Endothelial cell of umbilical vein (primary cell): ENCODE measurements at regions not wholly inside any gene's neighbourhood (a gene's known extent, or its start where the extent isn't known, plus 50 kb on each side); places are given as distances from the start of the nearest gene placed in this dataset.

ENCODE experiments used
- BruUV-seq: library from RNA; stranded (reverse); fragments of 400-500 nt; replicated peaks from 2 replicates; lab custom pipeline; 2021; lab: Mats Ljungman, UMichigan
- CTCF ChIA-PET: fragments of 300-600, 350-600 bp; sonication (Branson Sonifier 250); formaldehyde crosslinking; loops from one replicate; lab custom pipeline; 2021; ENCODE audit warnings: antibody characterized with exemption, inconsistent platforms; lab: Charles Lee
- POLR2A ChIA-PET: fragments of 300-600, 350-600 bp; sonication (Branson Sonifier 250); formaldehyde crosslinking; loops from one replicate; lab custom pipeline; 2021; ENCODE audit warnings: antibody characterized with exemption, inconsistent platforms; lab: Charles Lee
- DNase-seq: peaks from one replicate; pipeline ENCODE4 v3.0.0-alpha.2; 2011; ENCODE audit warnings: low read depth, low spot score
- FAIRE-seq: peaks from 2 replicates; lab custom pipeline; 2011; peaks lifted over from hg19 to GRCh38; lab: Jason Lieb, UNC
- H2AFZ ChIP-seq: 2 replicates; pipeline ENCODE4 v1.6.0; 2012; ENCODE audit warnings: low read depth, low read length, control low read depth, inconsistent platforms
- H3K27ac ChIP-seq: 2 replicates; pipeline ENCODE4 v1.5.1; 2011; ENCODE audit warnings: low read depth, mild to moderate bottlenecking, control low read depth, low read length, moderate library complexity; ENCODE audit not compliant: insufficient read depth
- H3K27me3 ChIP-seq, 2 experiments: 2 replicates each; pipeline versions ENCODE4 v1.6.0 to v1.6.1; 2011; ENCODE audit warnings: low read length in 2 of 2, mixed read lengths in 1 of 2; ENCODE audit not compliant: control insufficient read depth in 2 of 2, insufficient read depth in 2 of 2
- H3K36me3 ChIP-seq, 2 experiments: 2 replicates in 1 of 2; 3 replicates in 1 of 2; pipeline ENCODE4 v1.5.1; 2011; ENCODE audit warnings: low read length in 2 of 2, mild to moderate bottlenecking in 1 of 2, moderate library complexity in 1 of 2; ENCODE audit not compliant: control insufficient read depth in 2 of 2, insufficient read depth in 2 of 2; ENCODE audit errors: extremely low read depth in 1 of 2
- H3K4me1 ChIP-seq: 3 replicates; pipeline ENCODE4 v1.5.1; 2011; ENCODE audit warnings: mild to moderate bottlenecking, low read length; ENCODE audit not compliant: control insufficient read depth, insufficient read depth; ENCODE audit errors: extremely low read depth
- H3K4me2 ChIP-seq: 2 replicates; pipeline ENCODE4 v1.6.1; 2011; ENCODE audit warnings: low read length, control low read depth, mixed read lengths; ENCODE audit not compliant: insufficient read depth
- H3K4me3 ChIP-seq, 3 experiments: fragments of 200-600 bp in 1 of 3; sonication (generic), shearing (Covaris generic) in 1 of 3; replicated peaks in 1 of 3; 2 replicates each; pipeline ENCODE4 v1.5.1; 2011 to 2016; ENCODE audit warnings: control low read depth in 3 of 3, low read length in 3 of 3, mild to moderate bottlenecking in 2 of 3, inconsistent platforms in 1 of 3, low read depth in 1 of 3, moderate library complexity in 1 of 3; ENCODE audit not compliant: insufficient read depth in 1 of 3
- H3K79me2 ChIP-seq: 2 replicates; pipeline ENCODE4 v1.6.0; 2012; ENCODE audit warnings: low read length, inconsistent platforms; ENCODE audit not compliant: control insufficient read depth, insufficient read depth
- H3K9ac ChIP-seq: replicated peaks from 2 replicates; pipeline ENCODE3; 2011; ENCODE audit warnings: low read length, control low read depth; ENCODE audit not compliant: insufficient read depth; ENCODE audit errors: extremely low read depth
- H3K9me1 ChIP-seq: replicated peaks from 3 replicates; pipeline ENCODE4 v1.6.0; 2011; ENCODE audit warnings: mild to moderate bottlenecking, low read length; ENCODE audit not compliant: control insufficient read depth, insufficient read depth; ENCODE audit errors: extremely low read depth
- H3K9me3 ChIP-seq: replicated peaks from 2 replicates; pipeline ENCODE4 v1.5.1; 2012; ENCODE audit warnings: low read length, inconsistent platforms; ENCODE audit not compliant: control insufficient read depth, insufficient read depth
- H4K20me1 ChIP-seq: replicated peaks from 2 replicates; pipeline ENCODE3; 2011; ENCODE audit warnings: mild to moderate bottlenecking, low read length; ENCODE audit not compliant: control insufficient read depth, insufficient read depth; ENCODE audit errors: extremely low read depth
- FOS ChIP-seq: IDR thresholded peaks from 2 replicates; pipeline ENCODE4 v1.6.1; 2011; ENCODE audit warnings: mild to moderate bottlenecking, low read length, moderate library complexity, borderline replicate concordance; ENCODE audit not compliant: insufficient read depth
- POLR2AphosphoS5 ChIP-seq: IDR thresholded peaks from 2 replicates; pipeline ENCODE4 v1.6.1; 2012; ENCODE audit warnings: low read depth, mild to moderate bottlenecking, control low read depth, low read length, moderate library complexity; ENCODE audit not compliant: insufficient read depth
- dilution Hi-C: fragments of 300-500 bp; cut with MboI; formaldehyde crosslinking; loops from one replicate; pipeline ENCODE4 v1.15.0; 2019; ENCODE audit warnings: low sequenced_read_pairs; ENCODE audit not compliant: extremely low pct_ligation_motif_present
- intact Hi-C: fragments of 100-400 bp; cut with micrococcal nuclease; formaldehyde crosslinking; loops from one replicate; pipeline ENCODE4 v1.10.0; 2022

GRCh38 chrX:122552286-122552800, 631.7 kb upstream of the GRIA3 start:
- no peaks in the 10 kb centered on the region for H4K20me1 ChIP-seq
- H2AFZ ChIP-seq, result no peak overlapping the region
- dilution Hi-C loops (no loop called here), intact Hi-C loops (no loop called here)
- no peak for FAIRE-seq
- no peaks in the 10 kb centered on the region for H3K27me3 ChIP-seq
- no peak overlapping the region for H3K4me2 ChIP-seq
- ChIA-PET POLR2A (no interaction called here), CTCF (no interaction called here)
- no peak overlapping the region for H3K9ac ChIP-seq
- H3K4me1 ChIP-seq, result no peaks in the 10 kb centered on the region
- H3K4me3 ChIP-seq, result no peak overlapping the region
- H3K36me3 ChIP-seq, result no peaks in the 10 kb centered on the region
- H3K9me3 ChIP-seq, result no peaks in the 10 kb centered on the region
- no peak for DNase-seq
- no peaks in the 10 kb centered on the region for H3K79me2 ChIP-seq
- H3K9me1 ChIP-seq, result no peaks in the 10 kb centered on the region
- H3K27ac ChIP-seq, result no peak overlapping the region
- no peak for TF ChIP-seq POLR2AphosphoS5
- BruUV-seq, result no TSS peak

- DNase-seq (no peak), FAIRE-seq (no peak)
- H3K4me3 ChIP-seq, result no peak overlapping the region
- POLR2A ChIA-PET, result no interaction called here
- H3K9ac ChIP-seq, result no peak overlapping the region
- CTCF ChIA-PET, result no interaction called here
- H3K27ac ChIP-seq, result no peak overlapping the region
- H3K4me2 ChIP-seq, result no peak overlapping the region
- H3K79me2 ChIP-seq, result no peaks in the 10 kb centered on the region
- intact Hi-C loops (no loop called here), dilution Hi-C loops (no loop called here)
- no peaks in the 10 kb centered on the region for H3K27me3 ChIP-seq
- no peaks in the 10 kb centered on the region for H4K20me1 ChIP-seq
- no peaks in the 10 kb centered on the region for H3K9me1 ChIP-seq
- no peaks in the 10 kb centered on the region for H3K4me1 ChIP-seq
- TF ChIP-seq FOS (no peak), POLR2AphosphoS5 (no peak)
- H2AFZ ChIP-seq, result no peak overlapping the region
- BruUV-seq, result no TSS peak
- no peaks in the 10 kb centered on the region for H3K9me3 ChIP-seq
- H3K36me3 ChIP-seq, result no peaks in the 10 kb centered on the region
Measured at GRCh38 chrX:122555925-122556324, 628.2 kb upstream of the GRIA3 start.
